HG03469 (cell line): ENCODE measurements at regions not wholly inside any gene's neighbourhood (a gene's known extent, or its start where the extent isn't known, plus 50 kb on each side); places are given as distances from the start of the nearest gene placed in this dataset.

ENCODE experiments used
- ATAC-seq: cut with Tn5 transposase; IDR thresholded peaks from one replicate; pipeline ENCODE4 v1.9.1; 2021; ENCODE audit warnings: mild to moderate bottlenecking, moderate library complexity, moderate number of reproducible peaks; ENCODE audit not compliant: unreplicated experiment

- no peak for ATAC-seq
Observed at GRCh38 chr2:234137400-234138014, 87.0 kb downstream of the SPP2 start.

- ATAC-seq, result no peak
Observed at GRCh38 chr2:234136461-234136860, 86.0 kb downstream of the SPP2 start.

GRCh38 chr2:234135750-234136221 lies 85.3 kb downstream of the SPP2 start:
- no peak for ATAC-seq

- no peak for ATAC-seq
Observed at GRCh38 chr2:234134496-234134895, 84.0 kb downstream of the SPP2 start.

- no peak for ATAC-seq
Observed at GRCh38 chr2:234133004-234133403, 82.5 kb downstream of the SPP2 start.

GRCh38 chr2:234130777-234131181 lies 80.3 kb downstream of the SPP2 start:
- ATAC-seq, result no peak

GRCh38 chr2:234128606-234129005 lies 78.1 kb downstream of the SPP2 start:
- no peak for ATAC-seq
